ENCODE measurements at regions not wholly inside any gene's neighbourhood (a gene's known extent, or its start where the extent isn't known, plus 50 kb on each side); places are given as distances from the start of the nearest gene placed in this dataset.

- H3K36me3 ChIP-seq (ENCODE audit: low read depth): no peaks in the 10 kb centered on the region
- no peak overlapping the region for H3K27ac ChIP-seq
- WGBS, 2 experiments (ENCODE audit: low coverage in 1 of 2, low lambda C conversion rate in 2 of 2, missing lambda C conversion rate in 2 of 2): 41 to 44% methylated on average over 4 of the region's 4 CpGs
- no peaks in the 10 kb centered on the region for H3K27me3 ChIP-seq (replicated peaks; ENCODE audit: insufficient read depth)
- H3F3A ChIP-seq (ENCODE audit: insufficient read depth): no peaks in the 10 kb centered on the region
- H3K9me2 ChIP-seq (ENCODE audit: insufficient read depth): no peaks in the 10 kb centered on the region
- no peaks in the 10 kb centered on the region for H3K79me2 ChIP-seq (ENCODE audit: insufficient read depth)
- H3K4me2 ChIP-seq (ENCODE audit: unreplicated experiment): no peak overlapping the region
- H3K9ac ChIP-seq: no peak overlapping the region
- DNase-seq: no peak
- H3K4me3 ChIP-seq: no peak overlapping the region
- no peaks in the 10 kb centered on the region for H3K9me3 ChIP-seq (ENCODE audit: low read depth)
- H2AFZ ChIP-seq: no peak overlapping the region
- no peaks in the 10 kb centered on the region for H3K4me1 ChIP-seq (ENCODE audit: insufficient read depth)
- no peaks in the 10 kb centered on the region for H4K20me1 ChIP-seq (ENCODE audit: insufficient read depth)
- in situ Hi-C loops (cut with MboI): no loop called here
- TF ChIP-seq EZH2phosphoT487 (IDR thresholded peaks at IDR 0.05; ENCODE audit: insufficient read depth, low read depth) (no peak), EZH2 (IDR thresholded peaks at IDR 0.05; ENCODE audit: insufficient read depth, poor library complexity, severe bottlenecking) (no peak)
Measured at GRCh38 chr2:106658616-106659015, 171.5 kb downstream of the CD8B2 start.

GRCh38 chr2:106664669-106665068, 177.5 kb downstream of the CD8B2 start:
- no peak for DNase-seq
- Histone ChIP-seq H3K79me2 (ENCODE audit: insufficient read depth) (no peaks in the 10 kb centered on the region), H3K4me1 (ENCODE audit: insufficient read depth) (no peaks in the 10 kb centered on the region), H4K20me1 (ENCODE audit: insufficient read depth) (no peaks in the 10 kb centered on the region), H3K4me3 (no peak overlapping the region), H2AFZ (no peak overlapping the region), H3K27me3 (replicated peaks; ENCODE audit: insufficient read depth) (no peaks in the 10 kb centered on the region), H3K36me3 (ENCODE audit: low read depth) (no peaks in the 10 kb centered on the region), H3K4me2 (ENCODE audit: unreplicated experiment) (no peak overlapping the region), H3F3A (ENCODE audit: insufficient read depth) (no peaks in the 10 kb centered on the region), H3K27ac (no peak overlapping the region), H3K9me3 (ENCODE audit: low read depth) (no peaks in the 10 kb centered on the region), H3K9me2 (ENCODE audit: insufficient read depth) (no peaks in the 10 kb centered on the region), H3K9ac (no peak overlapping the region)
- in situ Hi-C loops (cut with MboI): no loop called here
- TF ChIP-seq EZH2 (IDR thresholded peaks at IDR 0.05; ENCODE audit: insufficient read depth, poor library complexity, severe bottlenecking) (no peak), EZH2phosphoT487 (IDR thresholded peaks at IDR 0.05; ENCODE audit: insufficient read depth, low read depth) (no peak)
- WGBS, 2 experiments (ENCODE audit: low coverage in 1 of 2, low lambda C conversion rate in 2 of 2, missing lambda C conversion rate in 2 of 2): 14 to 18% methylated on average over 3 of the region's 3 CpGs

GRCh38 chr2:106667478-106668070, 180.4 kb downstream of the CD8B2 start:
- H3K9me3 ChIP-seq (ENCODE audit: low read depth): no peaks in the 10 kb centered on the region
- WGBS, 2 experiments (ENCODE audit: low coverage in 1 of 2, low lambda C conversion rate in 2 of 2, missing lambda C conversion rate in 2 of 2): 49 to 57% methylated on average over 2 of the region's 2 CpGs
- in situ Hi-C loops (cut with MboI): no loop called here

GRCh38 chr2:106685180-106685897, 198.2 kb downstream of the CD8B2 start:
- Histone ChIP-seq H3K9me3 (ENCODE audit: low read depth) (no peaks in the 10 kb centered on the region), H2AFZ (no peak overlapping the region), H3K79me2 (ENCODE audit: insufficient read depth) (no peaks in the 10 kb centered on the region), H3K27me3 (replicated peaks; ENCODE audit: insufficient read depth) (no peaks in the 10 kb centered on the region), H3K9ac (no peak overlapping the region), H3K36me3 (ENCODE audit: low read depth) (no peaks in the 10 kb centered on the region), H3K4me1 (ENCODE audit: insufficient read depth) (no peaks in the 10 kb centered on the region), H3K27ac (no peak overlapping the region), H3F3A (ENCODE audit: insufficient read depth) (no peaks in the 10 kb centered on the region), H3K4me2 (ENCODE audit: unreplicated experiment) (no peak overlapping the region), H3K4me3 (no peak overlapping the region), H4K20me1 (ENCODE audit: insufficient read depth) (no peaks in the 10 kb centered on the region), H3K9me2 (ENCODE audit: insufficient read depth) (no peaks in the 10 kb centered on the region)
- in situ Hi-C loops (cut with MboI): no loop called here
- no peak for DNase-seq
- TF ChIP-seq EZH2phosphoT487 (IDR thresholded peaks at IDR 0.05; ENCODE audit: insufficient read depth, low read depth) (no peak), EZH2 (IDR thresholded peaks at IDR 0.05; ENCODE audit: insufficient read depth, poor library complexity, severe bottlenecking) (no peak)
- WGBS, 2 experiments (ENCODE audit: low coverage in 1 of 2, low lambda C conversion rate in 2 of 2, missing lambda C conversion rate in 2 of 2): 16 to 33% methylated on average over 2 of the region's 2 CpGs

More at GRCh38 chr2:106667478-106668070, 180.4 kb downstream of the CD8B2 start:
- H2AFZ ChIP-seq: no peak overlapping the region
- H3K4me3 ChIP-seq: no peak overlapping the region
- H3K4me2 ChIP-seq (ENCODE audit: unreplicated experiment): no peak overlapping the region
- H3K9me2 ChIP-seq (ENCODE audit: insufficient read depth): no peaks in the 10 kb centered on the region
- DNase-seq: no peak
- H3K9ac ChIP-seq: no peak overlapping the region
- H4K20me1 ChIP-seq (ENCODE audit: insufficient read depth): no peaks in the 10 kb centered on the region
- no peak overlapping the region for H3K27ac ChIP-seq
- no peaks in the 10 kb centered on the region for H3K4me1 ChIP-seq (ENCODE audit: insufficient read depth)
- no peaks in the 10 kb centered on the region for H3K79me2 ChIP-seq (ENCODE audit: insufficient read depth)
- H3F3A ChIP-seq (ENCODE audit: insufficient read depth): no peaks in the 10 kb centered on the region
- no peaks in the 10 kb centered on the region for H3K27me3 ChIP-seq (replicated peaks; ENCODE audit: insufficient read depth)
- TF ChIP-seq EZH2phosphoT487 (IDR thresholded peaks at IDR 0.05; ENCODE audit: insufficient read depth, low read depth): no peak
- TF ChIP-seq EZH2 (IDR thresholded peaks at IDR 0.05; ENCODE audit: insufficient read depth, poor library complexity, severe bottlenecking): no peak
- H3K36me3 ChIP-seq (ENCODE audit: low read depth): no peaks in the 10 kb centered on the region

All from GM23248 (cell line).